ENCODE measurements at regions not wholly inside any gene's neighbourhood (a gene's known extent, or its start where the extent isn't known, plus 50 kb on each side); places are given as distances from the start of the nearest gene placed in this dataset.

DNA sequence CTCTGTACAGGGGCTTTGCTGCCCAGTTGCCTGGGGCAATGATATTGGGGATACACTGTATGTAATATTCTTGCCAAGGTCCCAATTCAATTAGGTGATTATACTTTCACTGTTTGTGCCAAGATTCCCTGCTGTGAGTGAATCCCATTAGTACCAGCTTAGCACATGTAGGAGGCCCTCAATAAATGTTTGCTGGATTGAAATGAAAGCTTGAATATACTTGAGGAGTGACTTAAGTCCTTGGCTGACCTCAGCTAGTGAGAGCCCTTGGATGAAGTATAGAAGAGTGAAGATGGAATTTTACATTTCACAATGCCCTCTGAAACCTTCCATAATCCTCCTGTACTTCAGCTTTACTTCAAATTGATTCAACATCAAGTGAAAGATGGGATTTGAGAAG, 102.9 kb downstream of the GATA6 start:
- TF ChIP-seq, protein P1, sequence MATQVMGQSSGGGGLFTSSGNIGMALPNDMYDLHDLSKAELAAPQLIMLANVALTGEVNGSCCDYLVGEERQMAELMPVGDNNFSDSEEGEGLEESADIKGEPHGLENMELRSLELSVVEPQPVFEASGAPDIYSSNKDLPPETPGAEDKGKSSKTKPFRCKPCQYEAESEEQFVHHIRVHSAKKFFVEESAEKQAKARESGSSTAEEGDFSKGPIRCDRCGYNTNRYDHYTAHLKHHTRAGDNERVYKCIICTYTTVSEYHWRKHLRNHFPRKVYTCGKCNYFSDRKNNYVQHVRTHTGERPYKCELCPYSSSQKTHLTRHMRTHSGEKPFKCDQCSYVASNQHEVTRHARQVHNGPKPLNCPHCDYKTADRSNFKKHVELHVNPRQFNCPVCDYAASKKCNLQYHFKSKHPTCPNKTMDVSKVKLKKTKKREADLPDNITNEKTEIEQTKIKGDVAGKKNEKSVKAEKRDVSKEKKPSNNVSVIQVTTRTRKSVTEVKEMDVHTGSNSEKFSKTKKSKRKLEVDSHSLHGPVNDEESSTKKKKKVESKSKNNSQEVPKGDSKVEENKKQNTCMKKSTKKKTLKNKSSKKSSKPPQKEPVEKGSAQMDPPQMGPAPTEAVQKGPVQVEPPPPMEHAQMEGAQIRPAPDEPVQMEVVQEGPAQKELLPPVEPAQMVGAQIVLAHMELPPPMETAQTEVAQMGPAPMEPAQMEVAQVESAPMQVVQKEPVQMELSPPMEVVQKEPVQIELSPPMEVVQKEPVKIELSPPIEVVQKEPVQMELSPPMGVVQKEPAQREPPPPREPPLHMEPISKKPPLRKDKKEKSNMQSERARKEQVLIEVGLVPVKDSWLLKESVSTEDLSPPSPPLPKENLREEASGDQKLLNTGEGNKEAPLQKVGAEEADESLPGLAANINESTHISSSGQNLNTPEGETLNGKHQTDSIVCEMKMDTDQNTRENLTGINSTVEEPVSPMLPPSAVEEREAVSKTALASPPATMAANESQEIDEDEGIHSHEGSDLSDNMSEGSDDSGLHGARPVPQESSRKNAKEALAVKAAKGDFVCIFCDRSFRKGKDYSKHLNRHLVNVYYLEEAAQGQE (IDR thresholded peaks at IDR 0.05; ENCODE audit: borderline replicate concordance) = no peak
- TF ChIP-seq RAD21 (conservative IDR thresholded peaks at IDR 0.05) (no peak), TAF1 (IDR thresholded peaks at IDR 0.05; ENCODE audit: low read depth) (no peak), POLR2AphosphoS5 (IDR thresholded peaks at IDR 0.05) (no peak), EZH2 (IDR thresholded peaks at IDR 0.05; ENCODE audit: borderline replicate concordance, insufficient read depth, low read length, poor library complexity, severe bottlenecking) (no peak), EP300 (conservative IDR thresholded peaks at IDR 0.05; ENCODE audit: poor library complexity, severe bottlenecking) (no peak), SMC3 (conservative IDR thresholded peaks at IDR 0.05; ENCODE audit: poor library complexity) (no peak), MXI1 (conservative IDR thresholded peaks at IDR 0.05; ENCODE audit: poor library complexity, severe bottlenecking) (no peak)
- TF ChIP-seq, protein P2, sequence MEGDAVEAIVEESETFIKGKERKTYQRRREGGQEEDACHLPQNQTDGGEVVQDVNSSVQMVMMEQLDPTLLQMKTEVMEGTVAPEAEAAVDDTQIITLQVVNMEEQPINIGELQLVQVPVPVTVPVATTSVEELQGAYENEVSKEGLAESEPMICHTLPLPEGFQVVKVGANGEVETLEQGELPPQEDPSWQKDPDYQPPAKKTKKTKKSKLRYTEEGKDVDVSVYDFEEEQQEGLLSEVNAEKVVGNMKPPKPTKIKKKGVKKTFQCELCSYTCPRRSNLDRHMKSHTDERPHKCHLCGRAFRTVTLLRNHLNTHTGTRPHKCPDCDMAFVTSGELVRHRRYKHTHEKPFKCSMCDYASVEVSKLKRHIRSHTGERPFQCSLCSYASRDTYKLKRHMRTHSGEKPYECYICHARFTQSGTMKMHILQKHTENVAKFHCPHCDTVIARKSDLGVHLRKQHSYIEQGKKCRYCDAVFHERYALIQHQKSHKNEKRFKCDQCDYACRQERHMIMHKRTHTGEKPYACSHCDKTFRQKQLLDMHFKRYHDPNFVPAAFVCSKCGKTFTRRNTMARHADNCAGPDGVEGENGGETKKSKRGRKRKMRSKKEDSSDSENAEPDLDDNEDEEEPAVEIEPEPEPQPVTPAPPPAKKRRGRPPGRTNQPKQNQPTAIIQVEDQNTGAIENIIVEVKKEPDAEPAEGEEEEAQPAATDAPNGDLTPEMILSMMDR (IDR thresholded peaks at IDR 0.05; ENCODE audit: poor library complexity, severe bottlenecking) = no peak
- Histone ChIP-seq H3K4me2 (ENCODE audit: low read length) (no peak overlapping the region), H3K27me3 (ENCODE audit: insufficient read depth, low read depth, low read length) (no peaks in the 10 kb centered on the region), H3K36me3 (ENCODE audit: insufficient read depth, low read length) (no peaks in the 10 kb centered on the region), H3K9me3 (ENCODE audit: low read length) (no peaks in the 10 kb centered on the region), H2AFZ (ENCODE audit: low read depth, low read length) (no peak overlapping the region), H3K4me3 (ENCODE audit: low read length) (no peak overlapping the region), H3F3A (ENCODE audit: insufficient read depth, low read length, poor library complexity, severe bottlenecking) (no peaks in the 10 kb centered on the region), H3K79me2 (replicated peaks; ENCODE audit: insufficient read depth, low read length) (no peaks in the 10 kb centered on the region), H3K27ac (ENCODE audit: low read length) (no peak overlapping the region), H4K20me1 (ENCODE audit: insufficient read depth) (no peaks in the 10 kb centered on the region), H3K9ac (ENCODE audit: low read length) (no peak overlapping the region), H3K9me2 (ENCODE audit: insufficient read depth, low read length) (no peaks in the 10 kb centered on the region)

DNA sequence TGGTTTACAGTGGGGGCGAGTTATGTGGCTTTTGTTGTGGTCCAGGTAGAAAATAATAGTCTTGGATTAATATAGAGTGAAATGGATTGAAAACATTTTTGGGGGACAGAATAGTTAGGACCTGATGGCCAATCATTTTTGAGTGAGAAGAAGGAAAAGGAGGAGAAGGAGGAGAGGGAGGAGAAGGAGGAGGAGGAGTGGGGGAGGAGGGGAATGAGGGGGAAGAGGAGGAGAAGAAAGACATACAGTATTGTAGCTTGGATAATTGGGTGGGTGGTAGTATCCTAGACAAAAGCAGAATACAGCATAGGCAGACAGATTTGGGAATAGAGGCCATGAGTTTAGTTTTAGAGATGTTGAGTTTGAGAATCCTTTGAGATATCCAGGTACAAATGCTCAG, 101.6 kb downstream of the GATA6 start:
- no peaks in the 10 kb centered on the region for H4K20me1 ChIP-seq (ENCODE audit: insufficient read depth)
- no peak overlapping the region for H2AFZ ChIP-seq (ENCODE audit: low read depth, low read length)
- no peak overlapping the region for H3K27ac ChIP-seq (ENCODE audit: low read length)
- TF ChIP-seq POLR2AphosphoS5 (IDR thresholded peaks at IDR 0.05) (no peak), SMC3 (conservative IDR thresholded peaks at IDR 0.05; ENCODE audit: poor library complexity) (no peak), EP300 (conservative IDR thresholded peaks at IDR 0.05; ENCODE audit: poor library complexity, severe bottlenecking) (no peak), MXI1 (conservative IDR thresholded peaks at IDR 0.05; ENCODE audit: poor library complexity, severe bottlenecking) (no peak), EZH2 (IDR thresholded peaks at IDR 0.05; ENCODE audit: borderline replicate concordance, insufficient read depth, low read length, poor library complexity, severe bottlenecking) (no peak), TAF1 (IDR thresholded peaks at IDR 0.05; ENCODE audit: low read depth) (no peak), RAD21 (conservative IDR thresholded peaks at IDR 0.05) (no peak)
- TF ChIP-seq, protein P2 (IDR thresholded peaks at IDR 0.05; ENCODE audit: poor library complexity, severe bottlenecking) = no peak
- TF ChIP-seq, protein P1 (IDR thresholded peaks at IDR 0.05; ENCODE audit: borderline replicate concordance) = no peak
- H3K9ac ChIP-seq (ENCODE audit: low read length) = no peak overlapping the region
- H3K27me3 ChIP-seq (ENCODE audit: insufficient read depth, low read depth, low read length) = no peaks in the 10 kb centered on the region
- H3K36me3 ChIP-seq (ENCODE audit: insufficient read depth, low read length) = no peaks in the 10 kb centered on the region
- no peaks in the 10 kb centered on the region for H3K9me3 ChIP-seq (ENCODE audit: low read length)
- H3K9me2 ChIP-seq (ENCODE audit: insufficient read depth, low read length) = no peaks in the 10 kb centered on the region
- H3K4me3 ChIP-seq (ENCODE audit: low read length) = no peak overlapping the region
- no peaks in the 10 kb centered on the region for H3K79me2 ChIP-seq (replicated peaks; ENCODE audit: insufficient read depth, low read length)
- H3F3A ChIP-seq (ENCODE audit: insufficient read depth, low read length, poor library complexity, severe bottlenecking) = no peaks in the 10 kb centered on the region
- no peak overlapping the region for H3K4me2 ChIP-seq (ENCODE audit: low read length)

All from neural cell (in vitro differentiated cells).